ENCODE measurements at regions not wholly inside any gene's neighbourhood (a gene's known extent, or its start where the extent isn't known, plus 50 kb on each side); places are given as distances from the start of the nearest gene placed in this dataset.
"Not testable (repeated sequence)": the region's sequence is repeated elsewhere in the genome, so short reads cannot be mapped to it uniquely, and the experiment has no call there.

GRCh38 chr12:34305176-34305575 lies 282.9 kb downstream of the ALG10 start:
- DNase-seq = no peak

GRCh38 chr12:34306133-34306830 lies 284.0 kb downstream of the ALG10 start:
- no peak for DNase-seq

GRCh38 chr12:34309806-34310804 lies 287.8 kb downstream of the ALG10 start:
- DNase-seq = not testable (repeated sequence)

- no peak for DNase-seq
Observed at GRCh38 chr12:34311337-34311736, 289.0 kb downstream of the ALG10 start.

- DNase-seq = no peak
Observed at GRCh38 chr12:34327671-34328070, 305.4 kb downstream of the ALG10 start.

- no peak for DNase-seq
Observed at GRCh38 chr12:34333337-34333736, 311.0 kb downstream of the ALG10 start.

- DNase-seq = no peak
Observed at GRCh38 chr12:34334538-34334937, 312.2 kb downstream of the ALG10 start.

- no peak for DNase-seq
Observed at GRCh38 chr12:34334953-34335743, 312.9 kb downstream of the ALG10 start.

GRCh38 chr12:34335819-34336262 lies 313.5 kb downstream of the ALG10 start:
- no peak for DNase-seq

GRCh38 chr12:34336619-34337465 lies 314.5 kb downstream of the ALG10 start:
- no peak for DNase-seq

GRCh38 chr12:34338751-34339150 lies 316.5 kb downstream of the ALG10 start:
- no peak for DNase-seq

GRCh38 chr12:34339922-34340321 lies 317.6 kb downstream of the ALG10 start:
- no peak for DNase-seq

GRCh38 chr12:34340534-34341361 lies 318.5 kb downstream of the ALG10 start:
- DNase-seq = no peak

- DNase-seq = no peak
Observed at GRCh38 chr12:34341362-34341733, 319.1 kb downstream of the ALG10 start.

GRCh38 chr12:34342048-34342447 lies 319.8 kb downstream of the ALG10 start:
- DNase-seq = no peak

- DNase-seq = no peak
Observed at GRCh38 chr12:34343345-34343744, 321.0 kb downstream of the ALG10 start.

- no peak for DNase-seq
Observed at GRCh38 chr12:34343766-34344165, 321.5 kb downstream of the ALG10 start.

GRCh38 chr12:34344851-34345522 lies 322.7 kb downstream of the ALG10 start:
- no peak for DNase-seq

- no peak for DNase-seq
Observed at GRCh38 chr12:34345801-34346200, 323.5 kb downstream of the ALG10 start.

GRCh38 chr12:34346372-34347034 lies 324.2 kb downstream of the ALG10 start:
- no peak for DNase-seq
